ENCODE measurements at regions not wholly inside any gene's neighbourhood (a gene's known extent, or its start where the extent isn't known, plus 50 kb on each side); places are given as distances from the start of the nearest gene placed in this dataset.

GRCh38 chr1:239184561-239185244 lies 201.7 kb upstream of the CHRM3 start:
- H3K9ac ChIP-seq (ENCODE audit: low read length) = no peak overlapping the region
- H3K4me2 ChIP-seq (replicated peaks; ENCODE audit: low read depth, low read length, poor library complexity, severe bottlenecking) = no peak overlapping the region
- Mint-ChIP-seq H3K4me3 (no peak overlapping the region), H3K27me3 (no peaks in the 10 kb centered on the region), H3K9me3 (ENCODE audit: insufficient read depth) (peaks cover 2% of the 10 kb centered on the region), H3K27ac (no peak overlapping the region), H3K4me1 (no peaks in the 10 kb centered on the region)
- H3K4me3 ChIP-seq (ENCODE audit: control extremely low read depth in 1 of 5, extremely low read depth in 1 of 5, insufficient read depth in 1 of 5, low read depth in 2 of 5, low read length in 4 of 5) = no peak overlapping the region
- H3K36me3 ChIP-seq (replicated peaks in 1 of 2; ENCODE audit: control extremely low read depth in 1 of 2, control insufficient read depth in 1 of 2, extremely low read depth in 1 of 2, insufficient read depth in 2 of 2, low read length in 1 of 2) = no peaks in the 10 kb centered on the region
- DNase-seq (no peak), ATAC-seq (ENCODE audit: low read depth) (no peak)
- no peaks in the 10 kb centered on the region for H3K27me3 ChIP-seq (replicated peaks in 1 of 4; ENCODE audit: control extremely low read depth in 1 of 4, control insufficient read depth in 3 of 4, insufficient read depth in 4 of 4, low read length in 3 of 4)
- intact Hi-C loops (cut with micrococcal nuclease) = no loop called here
- H3K9me3 ChIP-seq (ENCODE audit: control extremely low read depth in 1 of 3, control insufficient read depth in 2 of 3, insufficient read depth in 1 of 3, low read length in 2 of 3) = peaks cover 0 to 6% (median 2%) of the 10 kb centered on the region in 3 donors
- ChIA-PET CTCF (no interaction called here), POLR2A (no interaction called here)
- TF ChIP-seq CTCF (IDR thresholded peaks at IDR 0.05) = no peak
- no peak for TF ChIP-seq EZH2 (IDR thresholded peaks at IDR 0.05; ENCODE audit: borderline replicate concordance, insufficient read depth, low read depth, low read length, poor library complexity, severe bottlenecking)
- H3K27ac ChIP-seq (ENCODE audit: low read length in 2 of 2) = no peak overlapping the region
- no peak overlapping the region for H2AFZ ChIP-seq (ENCODE audit: insufficient read depth, low read depth, low read length, poor library complexity, severe bottlenecking)
- no peaks in the 10 kb centered on the region for H4K20me1 ChIP-seq (ENCODE audit: control insufficient read depth, insufficient read depth, low read length, poor library complexity, severe bottlenecking)
- no peaks in the 10 kb centered on the region for H3K4me1 ChIP-seq (ENCODE audit: control insufficient read depth in 2 of 2, insufficient read depth in 2 of 2, low read length in 2 of 2)
- H3K79me2 ChIP-seq (ENCODE audit: control insufficient read depth, insufficient read depth, low read length) = no peaks in the 10 kb centered on the region

- Mint-ChIP-seq H3K27ac (no peak overlapping the region), H3K27me3 (no peaks in the 10 kb centered on the region), H3K4me1 (no peaks in the 10 kb centered on the region), H3K4me3 (no peak overlapping the region), H3K9me3 (ENCODE audit: insufficient read depth) (no peaks in the 10 kb centered on the region)
- no peak overlapping the region for H3K27ac ChIP-seq (ENCODE audit: low read length in 2 of 2)
- H3K36me3 ChIP-seq (replicated peaks in 1 of 2; ENCODE audit: control extremely low read depth in 1 of 2, control insufficient read depth in 1 of 2, extremely low read depth in 1 of 2, insufficient read depth in 2 of 2, low read length in 1 of 2) = no peaks in the 10 kb centered on the region
- DNase-seq (no peak), ATAC-seq (ENCODE audit: low read depth) (no peak)
- no peaks in the 10 kb centered on the region for H4K20me1 ChIP-seq (ENCODE audit: control insufficient read depth, insufficient read depth, low read length, poor library complexity, severe bottlenecking)
- no peak overlapping the region for H3K4me3 ChIP-seq (ENCODE audit: control extremely low read depth in 1 of 5, extremely low read depth in 1 of 5, insufficient read depth in 1 of 5, low read depth in 2 of 5, low read length in 4 of 5)
- intact Hi-C loops (cut with micrococcal nuclease) = no loop called here
- no peaks in the 10 kb centered on the region for H3K27me3 ChIP-seq (replicated peaks in 1 of 4; ENCODE audit: control extremely low read depth in 1 of 4, control insufficient read depth in 3 of 4, insufficient read depth in 4 of 4, low read length in 3 of 4)
- no peak overlapping the region for H3K4me2 ChIP-seq (replicated peaks; ENCODE audit: low read depth, low read length, poor library complexity, severe bottlenecking)
- no peak overlapping the region for H3K9ac ChIP-seq (ENCODE audit: low read length)
- TF ChIP-seq CTCF (IDR thresholded peaks at IDR 0.05) (no peak), EZH2 (IDR thresholded peaks at IDR 0.05; ENCODE audit: borderline replicate concordance, insufficient read depth, low read depth, low read length, poor library complexity, severe bottlenecking) (no peak)
- no CpG with 5 or more reads among the region's 3 CpGs for WGBS (ENCODE audit: insufficient coverage)
- H3K79me2 ChIP-seq (ENCODE audit: control insufficient read depth, insufficient read depth, low read length) = no peaks in the 10 kb centered on the region
- no peak overlapping the region for H2AFZ ChIP-seq (ENCODE audit: insufficient read depth, low read depth, low read length, poor library complexity, severe bottlenecking)
- CTCF ChIA-PET = no interaction called here
- no peaks in the 10 kb centered on the region for H3K4me1 ChIP-seq (ENCODE audit: control insufficient read depth in 2 of 2, insufficient read depth in 2 of 2, low read length in 2 of 2)
- H3K9me3 ChIP-seq (ENCODE audit: control extremely low read depth in 1 of 3, control insufficient read depth in 2 of 3, insufficient read depth in 1 of 3, low read length in 2 of 3) = peaks cover 0 to 6% (median 2%) of the 10 kb centered on the region in 3 donors
- POLR2A ChIA-PET = no interaction called here
Measured at GRCh38 chr1:239178961-239179360, 207.4 kb upstream of the CHRM3 start.

All from B cell (primary cell).